GM12892 (cell line): ENCODE measurements at regions not wholly inside any gene's neighbourhood (a gene's known extent, or its start where the extent isn't known, plus 50 kb on each side); places are given as distances from the start of the nearest gene placed in this dataset.

ENCODE experiments used
- POLR2A ChIP-seq: IDR thresholded peaks from 2 replicates; pipeline ENCODE4 v1.6.1; 2011; ENCODE audit warnings: low read depth, low read length, control low read depth
- POLR2AphosphoS5 ChIP-seq: IDR thresholded peaks from 2 replicates; pipeline ENCODE4 v1.6.1; 2011; ENCODE audit warnings: low read depth, low read length, control low read depth
- TAF1 ChIP-seq: IDR thresholded peaks from 2 replicates; pipeline ENCODE4 v1.6.1; 2011; ENCODE audit warnings: low read depth, mild to moderate bottlenecking, control low read depth, low read length, borderline replicate concordance

GRCh38 chr11:42023267-42023666 is 563.8 kb upstream of the LRRC4C start:
- TF ChIP-seq POLR2AphosphoS5 (no peak), POLR2A (no peak), TAF1 (no peak)
